Activated naive CD8-positive, alpha-beta T cell treated with anti-CD3 and anti-CD28 coated beads, Interleukin-2, amount 50 U/mL, for 16 hours (primary cell): ENCODE measurements at regions not wholly inside any gene's neighbourhood (a gene's known extent, or its start where the extent isn't known, plus 50 kb on each side); places are given as distances from the start of the nearest gene placed in this dataset.

Experiments
- DNase-seq: peaks from one replicate; pipeline ENCODE4 v3.0.0-alpha.2; 2020; ENCODE audit warnings: low read depth, low spot score

DNA sequence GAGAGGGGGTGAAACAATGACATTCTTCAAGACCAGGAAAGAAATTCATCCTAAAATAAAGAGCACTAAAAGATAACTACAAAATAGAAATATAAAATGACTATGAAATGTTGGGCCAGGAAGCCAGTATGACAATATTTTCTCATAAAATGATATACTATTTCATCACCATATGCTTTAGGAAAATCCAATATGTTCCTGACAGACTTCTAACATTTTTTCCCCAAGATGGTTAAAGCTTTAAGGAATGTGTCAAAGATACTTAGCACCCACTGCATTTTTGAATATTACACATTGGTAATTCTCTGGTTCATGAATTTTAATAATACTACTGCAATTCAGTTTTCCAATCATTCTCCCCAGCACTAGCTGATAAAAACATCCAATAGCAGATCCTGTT lies 87.7 kb upstream of the PLEKHG7 start:
- no peak for DNase-seq

DNA sequence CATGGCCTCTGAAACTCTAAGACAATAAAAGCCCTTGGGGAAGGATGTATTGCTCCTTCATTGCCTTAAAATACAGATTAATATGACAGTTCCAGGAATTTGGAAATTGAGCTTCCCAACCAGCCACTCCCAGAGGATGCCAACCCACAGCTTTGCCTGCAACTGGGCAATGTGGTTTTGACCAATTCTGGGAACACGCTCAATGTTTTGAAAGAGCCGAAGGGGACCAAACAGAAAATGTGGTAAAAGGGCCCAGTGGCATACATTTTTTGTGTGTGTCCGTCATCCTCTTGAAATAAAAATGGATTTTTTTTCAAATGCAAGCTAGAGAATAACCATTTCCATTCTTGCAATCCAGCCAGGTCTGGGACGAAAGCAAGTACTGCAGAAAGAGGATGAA lies 88.3 kb upstream of the PLEKHG7 start:
- no peak for DNase-seq

DNA sequence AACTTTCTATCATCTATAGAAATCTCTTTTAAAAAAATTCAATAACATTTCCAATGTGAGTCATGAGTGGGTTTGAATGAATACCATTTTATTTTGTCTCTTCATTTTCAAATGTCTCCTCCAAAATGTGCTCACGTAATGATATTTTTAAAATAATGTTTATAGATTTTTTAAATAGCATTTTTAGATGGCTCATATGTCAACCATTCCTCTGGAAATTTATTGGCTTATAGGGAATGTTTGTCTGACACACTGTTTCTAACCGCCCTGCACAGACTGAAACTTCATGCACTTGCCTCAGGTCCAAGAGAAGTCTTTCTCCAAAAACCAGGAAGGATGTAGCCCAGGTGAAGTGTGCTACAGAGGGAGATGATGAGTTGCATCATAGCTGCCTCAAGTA lies 88.8 kb upstream of the PLEKHG7 start:
- DNase-seq = no peak

DNA sequence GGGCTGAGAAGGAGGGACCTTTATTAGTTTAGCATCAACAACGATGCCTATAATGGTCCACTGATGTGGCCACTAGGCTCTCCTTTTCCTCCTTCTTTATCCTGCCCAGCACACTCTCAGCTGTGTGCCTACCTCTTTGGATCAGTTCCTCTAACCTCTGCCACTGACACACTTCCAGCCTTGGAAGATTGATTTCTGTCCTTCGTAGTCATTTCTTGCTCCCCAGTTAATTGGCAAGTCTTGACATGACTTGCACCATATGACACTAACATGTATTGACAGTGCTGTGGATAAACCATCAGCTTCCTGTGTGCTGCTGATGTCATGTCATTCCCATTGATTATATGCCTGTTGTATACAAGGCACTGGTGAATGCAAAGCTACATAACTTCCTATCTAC lies 90.2 kb upstream of the PLEKHG7 start:
- DNase-seq = no peak

DNA sequence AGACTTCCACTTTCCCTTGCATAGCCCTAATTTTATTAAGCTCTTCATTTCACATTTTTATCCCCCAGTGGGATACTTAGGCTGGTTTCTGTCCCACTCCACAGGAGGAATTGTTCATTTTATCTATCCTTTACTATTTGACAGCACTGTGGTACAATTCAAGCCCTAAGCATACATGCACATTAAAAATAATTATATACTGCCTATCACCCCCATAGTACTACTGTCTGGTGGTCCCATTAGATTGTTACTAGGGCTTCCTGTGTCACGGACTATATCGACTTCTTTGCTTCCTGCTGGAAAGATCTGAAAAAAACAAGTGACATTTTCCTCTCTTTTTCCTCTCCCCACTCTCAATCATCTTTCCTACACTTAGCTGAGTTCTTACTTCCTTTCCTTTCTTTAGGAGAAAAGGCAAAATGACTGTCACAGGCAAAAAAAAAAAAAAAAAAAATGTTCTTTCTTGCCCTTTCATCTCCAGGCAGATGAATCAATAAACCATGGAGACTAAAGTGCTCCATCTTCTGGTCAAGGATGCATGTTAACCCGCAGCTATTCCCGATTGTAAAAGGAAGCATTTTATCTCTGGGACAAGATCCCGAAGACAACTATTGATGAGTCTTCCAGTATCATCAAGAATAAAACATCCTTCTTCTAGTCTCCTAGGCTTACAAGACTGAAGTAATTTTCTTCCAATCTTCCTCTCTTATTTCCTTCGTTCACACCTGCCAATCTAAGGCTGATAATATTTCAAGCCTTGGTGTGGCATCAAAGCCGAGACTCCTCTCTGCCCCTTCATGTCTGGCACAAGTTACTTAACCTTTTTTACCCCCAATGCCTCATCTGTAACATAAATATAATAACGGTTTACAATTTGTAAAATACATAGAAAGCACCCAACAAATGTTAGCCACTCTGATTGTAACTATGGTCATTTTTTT lies 94.4 kb upstream of the PLEKHG7 start:
- no peak for DNase-seq

DNA sequence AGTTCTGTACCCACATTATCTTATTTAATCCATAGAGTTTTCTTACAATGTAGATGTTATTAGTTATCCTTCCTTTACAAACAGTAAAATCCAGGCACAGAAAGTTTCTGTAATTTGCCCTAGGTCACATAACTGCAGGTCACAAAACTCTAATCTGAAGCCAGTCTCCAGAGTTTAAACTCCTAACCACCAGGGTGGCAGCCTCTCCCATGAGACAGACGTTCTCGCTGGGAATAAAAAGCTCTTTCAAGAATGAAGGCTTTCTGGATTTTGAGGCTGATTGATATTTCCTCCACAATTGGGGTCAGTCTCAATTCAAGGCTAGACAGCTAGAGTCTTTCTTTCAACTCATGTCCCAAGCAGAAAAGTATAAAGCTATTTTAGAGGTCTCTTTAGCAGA lies 95.8 kb upstream of the PLEKHG7 start:
- no peak for DNase-seq

DNA sequence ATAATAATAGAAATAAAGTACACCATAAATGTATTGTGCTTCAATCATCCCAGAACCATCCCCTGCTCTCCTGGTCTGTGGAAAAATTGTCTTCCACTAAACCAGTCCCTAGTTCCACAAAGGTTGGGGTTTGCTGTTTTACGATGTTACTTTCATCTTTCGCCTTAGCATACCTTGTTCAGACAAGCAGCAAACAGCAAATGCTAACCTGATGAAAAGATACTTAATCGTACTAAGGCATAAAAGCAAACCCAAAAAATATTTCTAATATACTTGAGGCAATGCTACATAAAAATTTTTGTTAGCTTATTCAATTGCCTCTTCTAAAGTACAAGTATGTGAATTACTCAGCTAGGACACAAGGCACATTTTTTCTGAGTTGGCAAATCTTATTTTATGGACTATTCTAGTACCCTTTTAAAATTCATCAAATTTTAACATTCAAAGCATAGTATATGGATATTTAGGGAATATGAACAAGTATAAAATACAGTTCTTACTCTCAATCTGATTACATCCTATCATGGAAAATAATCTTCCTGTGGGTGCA lies 97.1 kb upstream of the PLEKHG7 start:
- no peak for DNase-seq

DNA sequence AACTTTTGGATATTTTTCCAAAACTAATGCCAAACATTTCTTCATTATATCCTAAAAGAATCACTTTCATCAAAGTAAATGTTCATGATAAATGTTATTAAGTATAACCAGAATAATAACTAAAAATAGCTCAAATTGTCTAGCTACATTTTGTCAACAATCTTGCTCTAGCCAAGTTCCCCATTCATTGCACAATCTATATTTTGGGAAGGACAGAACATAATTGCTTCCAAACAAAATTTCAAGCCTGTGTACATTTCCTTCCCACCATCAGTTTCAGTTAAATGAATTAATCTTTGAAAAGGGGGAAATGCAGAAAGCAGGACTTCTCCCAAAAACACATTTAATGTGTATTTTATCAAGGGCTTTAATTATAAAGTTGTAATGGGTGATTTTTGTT lies 98.0 kb upstream of the PLEKHG7 start:
- no peak for DNase-seq

DNA sequence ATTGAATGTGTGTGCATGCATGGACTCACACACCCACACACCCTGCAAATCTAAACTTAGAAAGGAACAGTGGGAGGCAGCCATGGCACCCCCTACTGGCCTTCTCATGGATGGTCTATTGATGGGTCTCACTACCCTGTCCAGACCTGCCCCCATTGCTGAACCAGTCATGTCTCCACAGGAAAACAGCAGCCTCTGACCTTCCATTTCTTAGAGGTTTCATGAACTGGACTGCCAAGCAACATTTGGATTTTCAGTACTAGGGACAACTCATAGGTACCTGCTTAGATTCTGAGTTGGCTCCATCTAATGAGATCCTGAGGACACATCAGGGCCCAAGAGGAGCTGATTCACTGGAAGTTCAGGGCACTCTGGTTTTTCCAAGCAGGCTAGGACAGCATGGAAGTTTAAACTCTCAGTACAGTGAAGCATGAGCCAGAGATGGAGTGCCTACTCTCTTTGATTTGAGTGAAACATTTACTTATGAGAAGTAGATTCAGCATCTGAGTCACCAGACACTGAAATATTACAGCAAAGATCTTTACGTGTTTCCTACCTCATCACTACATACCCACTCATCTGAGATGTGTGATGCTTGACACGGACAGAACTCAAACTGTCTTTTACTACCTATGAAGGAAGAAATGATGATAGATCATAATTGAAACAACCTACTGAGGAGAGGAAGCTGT lies 98.9 kb upstream of the PLEKHG7 start:
- no peak for DNase-seq

DNA sequence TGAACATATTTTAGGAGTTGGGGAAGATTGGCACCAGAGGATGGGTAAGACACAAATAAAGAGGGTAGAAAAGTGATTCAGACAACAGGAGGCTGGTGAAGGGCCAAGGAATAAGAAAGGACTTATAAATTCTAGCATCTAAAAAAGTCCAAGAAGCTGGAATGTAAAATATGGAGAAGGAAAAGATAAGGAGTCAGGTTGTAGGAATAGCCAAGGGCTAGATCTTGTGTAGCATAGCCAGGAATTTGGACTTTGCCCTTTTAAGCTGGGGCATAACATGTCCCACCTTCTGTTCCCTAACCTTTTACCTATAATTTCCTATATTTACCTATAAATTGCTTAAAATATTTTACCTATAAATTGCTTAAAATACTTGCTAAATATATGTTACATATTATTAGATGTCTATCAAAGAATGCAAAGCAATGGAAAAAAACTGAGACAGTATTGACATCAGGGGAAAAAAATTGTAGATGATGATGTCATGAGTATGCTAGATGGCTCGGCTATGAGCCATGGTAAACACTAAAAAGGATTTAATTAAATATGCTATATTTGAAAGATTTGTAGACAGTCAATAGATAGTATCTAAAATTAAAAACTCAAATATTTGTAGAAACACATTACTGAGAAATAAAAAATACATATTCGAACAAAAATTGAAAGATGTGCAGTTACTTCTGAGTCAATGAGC lies 99.7 kb upstream of the PLEKHG7 start:
- no peak for DNase-seq

DNA sequence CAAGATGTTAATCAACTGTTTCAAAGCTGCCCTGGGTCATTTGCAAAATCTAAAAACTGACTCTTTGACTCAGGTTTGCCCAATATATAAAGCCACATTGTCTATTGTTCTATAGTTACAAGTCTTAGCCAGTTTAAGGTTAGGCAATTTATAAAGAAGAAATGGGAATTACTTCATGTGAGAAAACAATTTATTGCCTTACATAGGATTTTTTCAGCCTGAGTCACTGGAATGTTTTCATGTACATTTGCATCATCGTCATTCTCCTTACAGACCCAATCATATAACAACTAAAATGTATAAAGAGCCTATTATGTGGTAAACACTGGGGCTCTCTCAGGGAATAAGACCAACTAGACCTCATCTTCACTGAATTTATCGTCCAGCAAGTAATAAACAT lies 100.3 kb upstream of the PLEKHG7 start:
- no peak for DNase-seq

DNA sequence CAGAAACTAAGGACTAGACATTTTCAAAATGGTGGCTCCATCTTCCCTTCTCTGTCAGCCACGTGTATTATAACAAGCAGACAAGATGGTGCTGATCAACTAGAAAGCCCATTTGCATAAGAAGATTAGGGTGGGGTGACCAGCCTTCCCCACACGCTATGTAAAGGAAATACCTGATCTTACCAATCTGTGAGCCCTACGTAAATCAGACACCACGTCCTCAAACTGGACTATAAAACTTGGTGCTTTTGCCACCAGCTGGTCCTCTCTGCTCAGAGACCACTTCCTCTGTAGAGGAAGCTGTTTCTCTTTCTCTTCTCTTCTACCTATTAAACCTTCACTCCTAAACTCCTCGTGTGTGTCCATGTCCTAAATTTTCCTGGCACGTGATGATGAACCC lies 101.1 kb upstream of the PLEKHG7 start:
- no peak for DNase-seq

DNA sequence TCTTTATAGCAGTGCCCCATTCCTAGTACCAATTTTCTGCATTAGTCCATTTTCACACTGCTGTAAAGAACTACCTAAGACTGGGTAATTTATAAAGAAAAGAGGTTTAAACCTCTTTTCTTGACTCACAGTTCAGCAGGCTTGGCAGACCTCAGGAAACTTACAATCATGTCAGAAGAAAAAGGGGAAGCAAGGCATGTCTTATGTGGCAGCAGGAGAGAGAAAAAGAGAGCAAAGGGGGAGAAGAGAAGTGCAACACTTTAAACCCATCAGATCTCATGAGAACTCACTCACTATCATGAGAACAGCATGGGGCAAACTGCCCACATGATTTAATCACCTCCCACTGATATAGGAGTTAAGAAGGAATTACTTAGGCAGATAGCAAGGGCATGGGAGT lies 101.6 kb upstream of the PLEKHG7 start:
- DNase-seq = no peak

DNA sequence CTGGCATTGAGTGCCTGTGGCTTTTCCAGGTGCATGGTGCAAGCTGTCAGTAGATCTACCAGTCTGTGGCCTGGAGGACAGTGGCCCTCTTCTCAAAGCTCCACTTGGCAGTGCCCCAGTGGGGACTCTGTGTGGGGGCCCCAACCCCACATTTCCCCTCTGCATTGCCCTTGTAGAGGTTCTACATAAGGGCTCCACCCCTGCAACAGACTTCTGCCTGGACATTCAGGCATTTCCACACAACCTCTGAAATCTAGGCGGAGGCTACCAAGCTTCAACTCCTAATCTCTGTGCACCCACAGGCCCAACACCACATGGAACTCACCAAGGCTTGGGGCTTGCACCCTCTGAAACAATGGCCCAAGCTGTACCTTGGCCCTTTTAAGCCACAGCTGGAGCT lies 102.7 kb upstream of the PLEKHG7 start:
- DNase-seq = no peak

DNA sequence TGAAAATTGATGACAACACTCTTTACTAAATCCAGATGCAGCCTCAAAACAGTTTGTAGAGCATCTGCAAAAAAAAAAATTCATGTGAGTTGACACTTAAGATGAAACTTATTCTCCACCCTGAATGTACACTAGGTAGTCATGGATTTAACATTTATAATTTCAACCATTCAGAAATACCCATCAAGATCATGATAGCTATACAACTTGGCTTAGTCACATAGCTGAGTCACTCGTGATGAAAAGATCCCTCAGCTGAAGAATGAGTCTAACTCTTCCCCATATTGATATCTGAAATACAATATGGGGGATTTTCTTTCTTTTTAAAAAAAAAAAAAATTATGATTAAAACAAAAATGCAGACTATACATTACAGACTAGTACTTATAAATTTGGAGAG lies 104.8 kb upstream of the PLEKHG7 start:
- no peak for DNase-seq

DNA sequence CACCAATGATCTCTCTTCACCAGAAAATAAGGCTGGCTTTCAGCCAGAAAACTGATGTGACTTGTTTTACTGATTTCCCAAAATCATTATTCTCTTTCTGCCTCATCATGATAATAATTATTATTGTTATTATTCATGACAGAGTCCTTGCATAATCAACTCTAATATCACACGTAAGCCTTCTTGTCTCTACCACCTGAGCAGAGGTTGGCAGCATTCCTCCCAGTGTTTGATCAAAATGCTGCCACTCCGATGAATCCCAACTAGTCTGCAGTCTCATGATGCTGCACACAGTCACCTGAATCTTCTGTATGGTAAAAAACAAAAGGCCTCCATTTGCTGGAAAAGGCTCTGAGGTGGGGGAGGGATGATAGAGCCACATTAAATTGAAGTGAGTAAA lies 105.7 kb upstream of the PLEKHG7 start:
- no peak for DNase-seq

DNA sequence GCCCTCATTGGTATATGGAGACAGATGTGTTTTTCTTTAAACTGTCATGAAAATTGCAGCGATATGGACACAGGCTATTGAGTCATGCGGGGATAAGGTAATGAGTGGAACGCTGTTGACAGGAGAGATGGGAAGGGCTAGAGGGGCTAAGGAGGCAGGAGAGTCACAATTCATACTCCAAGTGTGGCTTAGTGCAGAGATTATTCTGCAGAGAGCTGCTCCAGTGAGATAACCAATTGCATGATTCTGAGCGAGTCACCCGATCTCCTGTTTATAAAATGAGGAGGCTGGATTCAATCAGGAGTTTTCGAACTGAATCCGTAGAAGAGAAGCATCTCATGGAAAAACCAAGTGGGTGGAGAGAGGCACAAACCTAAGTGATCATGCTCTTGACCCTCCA lies 106.4 kb upstream of the PLEKHG7 start:
- no peak for DNase-seq

DNA sequence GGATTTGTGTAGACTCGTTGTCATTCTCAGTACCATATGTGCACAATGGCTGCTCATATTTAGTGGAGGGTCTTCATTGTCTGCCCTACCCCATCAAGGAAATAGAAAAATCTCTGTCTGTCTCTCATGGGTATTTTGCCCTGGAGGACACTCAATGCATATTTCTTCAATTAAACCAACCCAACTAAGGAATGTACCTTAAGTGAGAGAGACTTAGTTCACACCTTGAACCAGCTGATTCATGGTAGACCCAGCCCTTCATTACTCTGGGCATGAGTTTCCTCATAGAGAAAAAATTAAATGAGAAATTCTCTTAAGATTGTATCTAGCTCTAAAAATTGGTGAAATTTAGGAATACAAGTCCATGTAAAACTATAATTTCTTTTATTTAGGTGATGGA lies 107.1 kb upstream of the PLEKHG7 start:
- DNase-seq = no peak

DNA sequence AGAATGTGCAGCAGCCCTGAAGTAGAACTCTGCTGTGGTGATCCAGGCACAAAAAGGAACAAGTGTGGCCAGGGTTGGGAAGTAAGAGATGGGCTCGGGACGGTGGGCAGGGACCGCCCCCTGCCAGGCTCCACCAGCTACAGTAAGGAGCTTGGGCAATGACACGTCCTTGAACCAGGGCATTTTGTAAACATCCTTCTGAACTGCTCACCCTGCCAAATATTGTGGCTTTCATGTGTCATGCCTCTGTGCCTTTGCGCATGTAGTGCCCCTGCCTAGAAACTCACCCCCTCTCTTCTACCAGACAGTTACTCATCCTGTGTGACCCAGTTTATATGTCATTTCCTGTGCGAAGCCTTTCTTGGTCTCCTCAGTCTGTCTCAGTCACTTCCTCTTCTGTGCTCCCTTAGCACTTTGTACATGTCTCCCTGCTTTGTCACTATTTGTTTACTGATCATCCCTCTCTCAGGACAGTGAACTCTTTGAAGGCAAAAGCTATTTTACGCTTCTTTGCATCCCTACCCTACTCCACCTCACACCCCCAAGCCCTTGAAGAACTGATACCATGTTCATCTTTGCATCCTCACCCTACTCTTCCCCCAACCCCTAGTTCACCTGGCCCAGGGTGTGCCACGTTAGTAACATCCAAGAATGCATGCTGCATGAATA lies 108.9 kb upstream of the PLEKHG7 start:
- peak; percentile 54 for DNase-seq

DNA sequence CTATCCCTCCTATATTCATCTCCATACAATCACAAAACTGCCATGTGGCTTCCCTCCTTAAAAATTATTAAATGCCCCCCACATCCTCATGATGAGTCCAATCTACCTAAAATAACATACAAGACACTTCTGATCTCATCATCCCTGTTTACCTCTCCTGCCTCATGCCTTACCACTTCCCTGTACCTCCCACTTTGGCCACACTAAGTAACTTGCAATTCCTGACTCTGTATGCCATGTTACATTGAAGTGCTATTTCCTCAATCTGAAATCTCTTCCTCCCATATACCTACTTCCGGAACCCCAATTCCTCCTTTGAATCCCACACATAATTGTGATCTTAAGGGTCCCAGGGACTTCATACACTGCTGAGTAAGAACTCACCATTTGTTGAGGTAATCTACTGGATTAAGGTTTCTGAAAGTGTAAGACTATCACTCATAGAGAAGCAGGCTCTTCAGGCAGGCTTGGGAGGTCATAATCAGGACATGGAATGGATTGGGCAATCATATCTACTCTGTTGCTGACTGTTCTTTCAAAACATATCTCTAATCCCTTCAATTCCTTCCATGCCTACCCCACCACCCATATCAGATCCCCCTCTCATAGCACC lies 117.6 kb upstream of the PLEKHG7 start:
- no peak for DNase-seq

DNA sequence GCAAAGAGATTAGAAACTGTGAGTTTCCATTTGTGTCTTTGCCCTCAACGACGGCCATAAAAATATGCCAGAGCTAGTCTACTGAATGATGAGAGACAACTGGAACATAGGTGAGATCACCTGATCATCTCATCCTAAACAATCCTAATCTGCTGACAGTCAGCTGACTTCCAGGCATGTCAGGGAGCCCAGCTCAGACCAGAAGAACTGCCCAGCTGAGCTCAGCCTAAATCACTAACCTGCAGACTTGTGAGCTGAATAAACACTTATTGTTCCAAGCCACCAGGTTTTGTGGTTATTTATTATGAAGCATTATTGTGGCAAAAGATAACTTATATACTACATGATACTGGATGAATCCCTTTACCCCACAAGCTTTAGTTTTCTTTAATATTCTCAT lies 118.9 kb upstream of the PLEKHG7 start:
- no peak for DNase-seq
